ENCODE measurements at regions not wholly inside any gene's neighbourhood (a gene's known extent, or its start where the extent isn't known, plus 50 kb on each side); places are given as distances from the start of the nearest gene placed in this dataset.

- ATAC-seq (no peak), DNase-seq (ENCODE audit: low spot score) (no peak)
- no peak overlapping the region for H3K27ac Mint-ChIP-seq
- H3K4me1 Mint-ChIP-seq (ENCODE audit: low read depth in 2 of 2): no peaks in the 10 kb centered on the region
- no peak overlapping the region for H3K4me3 Mint-ChIP-seq
- H3K27me3 Mint-ChIP-seq: peaks cover 44 to 56% of the 10 kb centered on the region in 2 donors
- H3K36me3 Mint-ChIP-seq: no peaks in the 10 kb centered on the region
- H3K9me3 Mint-ChIP-seq: peaks cover 3% of the 10 kb centered on the region
Measured at GRCh38 chr9:561427-561826, 280.1 kb upstream of the DMRT1 start.

- H3K27me3 Mint-ChIP-seq: peaks cover 36 to 51% of the 10 kb centered on the region in 2 donors
- ATAC-seq (no peak), DNase-seq (ENCODE audit: low spot score) (no peak)
- H3K4me1 Mint-ChIP-seq (ENCODE audit: low read depth in 2 of 2): no peaks in the 10 kb centered on the region
- no peak overlapping the region for H3K27ac Mint-ChIP-seq
- no peak overlapping the region for H3K4me3 Mint-ChIP-seq
- H3K9me3 Mint-ChIP-seq: peaks cover 3% of the 10 kb centered on the region
- H3K36me3 Mint-ChIP-seq: no peaks in the 10 kb centered on the region
Measured at GRCh38 chr9:563200-563599, 278.3 kb upstream of the DMRT1 start.

GRCh38 chr9:565528-565927 is 276.0 kb upstream of the DMRT1 start:
- DNase-seq (ENCODE audit: low spot score): no peak
- ATAC-seq: no peak
- Mint-ChIP-seq H3K27me3 (peaks cover 26 to 30% of the 10 kb centered on the region in 2 donors), H3K27ac (no peak overlapping the region), H3K4me1 (ENCODE audit: low read depth in 2 of 2) (no peaks in the 10 kb centered on the region), H3K36me3 (no peaks in the 10 kb centered on the region), H3K4me3 (no peak overlapping the region), H3K9me3 (peaks cover 3% of the 10 kb centered on the region)

- H3K9me3 Mint-ChIP-seq: peaks cover 3% of the 10 kb centered on the region
- no peak overlapping the region for H3K4me3 Mint-ChIP-seq
- DNase-seq (ENCODE audit: low spot score): no peak
- no peaks in the 10 kb centered on the region for H3K4me1 Mint-ChIP-seq (ENCODE audit: low read depth in 2 of 2)
- ATAC-seq: no peak
- H3K27ac Mint-ChIP-seq: no peak overlapping the region
- H3K27me3 Mint-ChIP-seq: peaks cover 19 to 25% of the 10 kb centered on the region in 2 donors
- H3K36me3 Mint-ChIP-seq: no peaks in the 10 kb centered on the region
Measured at GRCh38 chr9:567128-567746, 274.3 kb upstream of the DMRT1 start.

GRCh38 chr9:567747-568305 is 273.7 kb upstream of the DMRT1 start:
- H3K4me1 Mint-ChIP-seq (ENCODE audit: low read depth in 2 of 2): no peaks in the 10 kb centered on the region

GRCh38 chr9:569296-569695 is 272.2 kb upstream of the DMRT1 start:
- DNase-seq (ENCODE audit: low spot score): no peak
- no peak overlapping the region for H3K27ac Mint-ChIP-seq

More at GRCh38 chr9:567747-568305, 273.7 kb upstream of the DMRT1 start:
- Mint-ChIP-seq H3K4me3 (no peak overlapping the region), H3K27ac (no peak overlapping the region), H3K27me3 (peaks cover 20 to 25% of the 10 kb centered on the region in 2 donors), H3K9me3 (peaks cover 3% of the 10 kb centered on the region), H3K36me3 (no peaks in the 10 kb centered on the region)
- no peak for DNase-seq (ENCODE audit: low spot score)
- no peak for ATAC-seq

GRCh38 chr9:570187-570586 is 271.3 kb upstream of the DMRT1 start:
- peaks cover 3% of the 10 kb centered on the region for H3K9me3 Mint-ChIP-seq
- ATAC-seq (no peak), DNase-seq (ENCODE audit: low spot score) (no peak)
- no peak overlapping the region for H3K4me3 Mint-ChIP-seq
- no peaks in the 10 kb centered on the region for H3K36me3 Mint-ChIP-seq
- H3K4me1 Mint-ChIP-seq (ENCODE audit: low read depth in 2 of 2): no peaks in the 10 kb centered on the region
- H3K27ac Mint-ChIP-seq: no peak overlapping the region
- peaks cover 13 to 16% of the 10 kb centered on the region in 2 donors for H3K27me3 Mint-ChIP-seq

More at GRCh38 chr9:569296-569695, 272.2 kb upstream of the DMRT1 start:
- Mint-ChIP-seq H3K9me3 (peaks cover 3% of the 10 kb centered on the region), H3K4me3 (no peak overlapping the region), H3K36me3 (no peaks in the 10 kb centered on the region), H3K4me1 (ENCODE audit: low read depth in 2 of 2) (no peaks in the 10 kb centered on the region), H3K27me3 (peaks cover 17 to 25% of the 10 kb centered on the region in 2 donors)
- no peak for ATAC-seq

GRCh38 chr9:571066-571465 is 270.4 kb upstream of the DMRT1 start:
- DNase-seq (ENCODE audit: low spot score): no peak
- ATAC-seq: no peak
- no peak overlapping the region for H3K27ac Mint-ChIP-seq
- H3K4me1 Mint-ChIP-seq (ENCODE audit: low read depth in 2 of 2): no peaks in the 10 kb centered on the region
- H3K27me3 Mint-ChIP-seq: peaks cover 8 to 10% of the 10 kb centered on the region in 2 donors
- H3K4me3 Mint-ChIP-seq: no peak overlapping the region
- no peaks in the 10 kb centered on the region for H3K36me3 Mint-ChIP-seq
- peaks cover 1% of the 10 kb centered on the region for H3K9me3 Mint-ChIP-seq

- H3K4me1 Mint-ChIP-seq (ENCODE audit: low read depth in 2 of 2): no peaks in the 10 kb centered on the region
- no peak overlapping the region for H3K4me3 Mint-ChIP-seq
- peaks cover 4% of the 10 kb centered on the region in 2 donors for H3K27me3 Mint-ChIP-seq
- DNase-seq (ENCODE audit: low spot score): no peak
- H3K9me3 Mint-ChIP-seq: no peaks in the 10 kb centered on the region
- no peak overlapping the region for H3K27ac Mint-ChIP-seq
- no peak for ATAC-seq
- no peaks in the 10 kb centered on the region for H3K36me3 Mint-ChIP-seq
Measured at GRCh38 chr9:571741-572140, 269.8 kb upstream of the DMRT1 start.

- Mint-ChIP-seq H3K27me3 (peaks cover 0 to 4% of the 10 kb centered on the region in 2 donors), H3K36me3 (no peaks in the 10 kb centered on the region), H3K4me3 (no peak overlapping the region), H3K9me3 (no peaks in the 10 kb centered on the region), H3K4me1 (ENCODE audit: low read depth in 2 of 2) (no peaks in the 10 kb centered on the region), H3K27ac (no peak overlapping the region)
- ATAC-seq (no peak), DNase-seq (ENCODE audit: low spot score) (no peak)
Measured at GRCh38 chr9:573691-574410, 267.6 kb upstream of the DMRT1 start.

GRCh38 chr9:575139-575538 is 266.4 kb upstream of the DMRT1 start:
- Mint-ChIP-seq H3K36me3 (no peaks in the 10 kb centered on the region), H3K4me1 (ENCODE audit: low read depth in 2 of 2) (no peaks in the 10 kb centered on the region), H3K27ac (no peak overlapping the region), H3K4me3 (no peak overlapping the region), H3K27me3 (peaks cover 6 to 13% of the 10 kb centered on the region in 2 donors), H3K9me3 (no peaks in the 10 kb centered on the region)
- DNase-seq (ENCODE audit: low spot score): no peak
- ATAC-seq: no peak

GRCh38 chr9:580652-581342 is 260.7 kb upstream of the DMRT1 start:
- Mint-ChIP-seq H3K9me3 (no peaks in the 10 kb centered on the region), H3K4me1 (ENCODE audit: low read depth in 2 of 2) (no peaks in the 10 kb centered on the region), H3K4me3 (no peak overlapping the region), H3K27me3 (peaks cover 6 to 8% of the 10 kb centered on the region in 2 donors), H3K27ac (no peak overlapping the region), H3K36me3 (no peaks in the 10 kb centered on the region)
- no peak for ATAC-seq
- DNase-seq (ENCODE audit: low spot score): no peak

GRCh38 chr9:581673-582497 is 259.6 kb upstream of the DMRT1 start:
- H3K27me3 Mint-ChIP-seq: peaks cover 6 to 8% of the 10 kb centered on the region in 2 donors
- no peaks in the 10 kb centered on the region for H3K36me3 Mint-ChIP-seq
- H3K27ac Mint-ChIP-seq: no peak overlapping the region
- no peak overlapping the region for H3K4me3 Mint-ChIP-seq
- ATAC-seq (no peak), DNase-seq (ENCODE audit: low spot score) (no peak)
- no peaks in the 10 kb centered on the region for H3K4me1 Mint-ChIP-seq (ENCODE audit: low read depth in 2 of 2)
- H3K9me3 Mint-ChIP-seq: no peaks in the 10 kb centered on the region

Data from natural killer cell treated with Interleukin-12 subunit alpha and Interleukin-12 subunit beta and Interleukin-15 and Interleukin-18, amount 100 ng/mL, for 72 hours (primary cell).